KMS-11 (cell line): ENCODE measurements at regions not wholly inside any gene's neighbourhood (a gene's known extent, or its start where the extent isn't known, plus 50 kb on each side); places are given as distances from the start of the nearest gene placed in this dataset.

Experiments used
- H2AFZ ChIP-seq: fragments of 200-600 bp; sonication (generic); 2 replicates; pipeline ENCODE4 v1.6.1; 2016; ENCODE audit warnings: antibody characterized with exemption, mixed run types, low read depth
- H3K27ac ChIP-seq: fragments of 200-600 bp; sonication (generic); 2 replicates; pipeline ENCODE4 v1.6.1; 2016; ENCODE audit warnings: mild to moderate bottlenecking, mixed run types
- H3K27me3 ChIP-seq: fragments of 200-600 bp; sonication (generic); 2 replicates; pipeline ENCODE4 v1.6.1; 2017; ENCODE audit warnings: mild to moderate bottlenecking, low read depth, mixed run types, moderate library complexity; ENCODE audit not compliant: insufficient read depth
- H3K36me3 ChIP-seq: fragments of 200-600 bp; sonication (generic); 2 replicates; pipeline ENCODE4 v1.6.1; 2017; ENCODE audit warnings: mild to moderate bottlenecking, mixed run types; ENCODE audit not compliant: insufficient read depth
- H3K4me1 ChIP-seq: fragments of 200-600 bp; sonication (generic); 2 replicates; pipeline ENCODE4 v1.6.1; 2016; ENCODE audit warnings: mild to moderate bottlenecking, low read depth, mixed run types; ENCODE audit not compliant: poor library complexity, severe bottlenecking
- H3K4me2 ChIP-seq: fragments of 200-600 bp; sonication (generic); 2 replicates; pipeline ENCODE4 v1.7.0; 2016; ENCODE audit warnings: mild to moderate bottlenecking, mixed run types
- H3K4me3 ChIP-seq: fragments of 200-600 bp; sonication (generic); IDR thresholded peaks from 2 replicates; pipeline ENCODE4 v1.6.1; 2017; ENCODE audit warnings: low read depth, low read length, mixed read lengths; ENCODE audit not compliant: insufficient read depth
- H3K79me2 ChIP-seq: fragments of 200-600 bp; sonication (generic); 2 replicates; pipeline ENCODE4 v1.6.1; 2016; ENCODE audit warnings: low read depth, mixed run types; ENCODE audit not compliant: insufficient read depth
- H3K9ac ChIP-seq: fragments of 200-600 bp; sonication (generic); 2 replicates; pipeline ENCODE4 v1.6.1; 2016; ENCODE audit warnings: mild to moderate bottlenecking, mixed run types
- H4K20me1 ChIP-seq: fragments of 200-600 bp; sonication (generic); 2 replicates; pipeline ENCODE4 v1.6.1; 2016; ENCODE audit warnings: mild to moderate bottlenecking, mixed run types; ENCODE audit not compliant: insufficient read depth
- CTCF ChIP-seq: fragments of 200-600 bp; sonication (generic); conservative IDR thresholded peaks from 2 replicates; pipeline ENCODE4 v1.6.1; 2017; ENCODE audit warnings: low read depth, mild to moderate bottlenecking, antibody characterized with exemption, low read length, moderate library complexity, mixed read lengths

DNA sequence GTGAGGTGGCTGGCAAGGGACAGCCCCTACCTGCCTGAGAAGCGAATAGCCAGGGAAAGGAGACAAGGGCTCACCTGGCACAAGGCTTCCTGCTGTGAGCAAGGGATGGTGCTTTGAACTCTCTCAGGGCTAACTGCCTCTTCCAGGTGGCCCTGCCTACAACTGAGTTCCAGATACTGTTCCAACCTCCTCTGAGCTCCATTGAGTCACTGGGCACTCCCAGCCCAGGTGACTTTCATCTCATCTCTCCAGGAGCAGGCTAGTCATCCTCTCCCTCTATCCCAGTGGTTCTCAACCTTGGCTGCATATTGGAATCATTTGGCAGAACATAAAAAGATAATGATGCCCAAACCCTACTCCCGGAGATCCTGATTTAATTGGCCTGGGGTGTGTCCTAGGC, 374.0 kb upstream of the ZFP64 start:
- H3K4me2 ChIP-seq = no peak overlapping the region
- no peaks in the 10 kb centered on the region for H3K4me1 ChIP-seq
- no peak for TF ChIP-seq CTCF
- no peaks in the 10 kb centered on the region for H3K36me3 ChIP-seq
- H3K4me3 ChIP-seq = no peak overlapping the region
- no peaks in the 10 kb centered on the region for H4K20me1 ChIP-seq
- H2AFZ ChIP-seq = no peak overlapping the region
- no peak overlapping the region for H3K9ac ChIP-seq
- H3K27ac ChIP-seq = no peak overlapping the region
- H3K27me3 ChIP-seq = no peaks in the 10 kb centered on the region
- no peaks in the 10 kb centered on the region for H3K79me2 ChIP-seq

DNA sequence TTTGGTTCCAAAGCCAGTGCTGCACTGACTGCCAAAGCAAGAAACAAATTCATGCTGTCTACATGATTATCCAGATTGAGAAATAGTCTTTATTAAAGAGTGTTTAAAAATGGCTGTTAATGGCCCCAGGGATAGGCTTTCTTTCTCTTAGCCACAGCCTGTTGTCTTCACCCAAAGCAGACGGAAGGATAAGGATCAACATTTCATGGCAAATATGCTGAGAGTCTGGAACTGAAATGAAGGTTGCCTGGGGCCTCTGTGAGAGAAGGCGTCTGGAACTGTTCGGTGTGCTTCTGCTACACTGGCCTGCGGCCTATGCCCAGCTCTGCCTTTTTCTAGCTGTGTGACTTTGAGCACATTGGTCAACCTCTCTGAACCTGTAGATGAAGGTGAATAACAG, 373.0 kb upstream of the ZFP64 start:
- H3K4me2 ChIP-seq = no peak overlapping the region
- H3K79me2 ChIP-seq = no peaks in the 10 kb centered on the region
- no peak for TF ChIP-seq CTCF
- H3K4me1 ChIP-seq = no peaks in the 10 kb centered on the region
- no peaks in the 10 kb centered on the region for H3K36me3 ChIP-seq
- no peak overlapping the region for H3K9ac ChIP-seq
- no peak overlapping the region for H3K4me3 ChIP-seq
- no peak overlapping the region for H3K27ac ChIP-seq
- no peaks in the 10 kb centered on the region for H4K20me1 ChIP-seq
- no peaks in the 10 kb centered on the region for H3K27me3 ChIP-seq
- no peak overlapping the region for H2AFZ ChIP-seq

DNA sequence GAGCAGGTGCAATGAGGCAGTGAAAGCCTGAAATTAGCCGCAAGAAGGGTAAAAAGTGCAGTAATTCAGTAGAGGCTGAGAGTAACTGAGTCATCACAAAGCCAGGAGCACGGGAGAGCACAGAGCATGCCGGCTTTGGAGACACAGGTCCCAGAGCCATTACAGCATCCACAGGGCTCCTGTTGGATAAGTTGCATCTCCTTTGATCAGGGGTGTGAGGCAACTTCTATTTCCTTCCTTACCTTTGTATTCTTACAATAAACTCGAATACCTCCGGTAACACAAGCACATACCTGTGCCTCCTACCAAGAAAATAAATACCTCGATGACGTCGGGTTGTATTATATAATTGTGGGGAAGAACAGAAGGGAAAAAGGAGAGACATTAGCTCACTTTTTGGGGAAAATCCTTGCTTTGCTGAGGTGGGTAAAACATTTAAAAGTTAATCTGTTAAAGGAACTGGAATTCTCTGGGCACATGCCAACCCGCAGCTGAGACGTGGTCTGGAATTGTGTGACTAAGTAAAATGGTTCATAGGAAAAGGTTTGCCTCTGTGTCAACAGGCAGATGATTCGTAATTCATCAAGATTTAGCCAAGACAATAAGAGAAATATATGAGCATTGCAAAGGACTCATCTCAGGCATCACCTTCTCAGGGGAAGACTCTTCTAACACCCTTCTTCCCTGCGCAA, 360.7 kb upstream of the ZFP64 start:
- Histone ChIP-seq H3K4me3 (no peak overlapping the region), H3K36me3 (no peaks in the 10 kb centered on the region), H3K27ac (no peak overlapping the region), H3K9ac (no peak overlapping the region), H3K79me2 (no peaks in the 10 kb centered on the region), H2AFZ (no peak overlapping the region), H3K4me1 (no peaks in the 10 kb centered on the region), H3K27me3 (no peaks in the 10 kb centered on the region), H3K4me2 (no peak overlapping the region), H4K20me1 (no peaks in the 10 kb centered on the region)
- no peak for TF ChIP-seq CTCF

DNA sequence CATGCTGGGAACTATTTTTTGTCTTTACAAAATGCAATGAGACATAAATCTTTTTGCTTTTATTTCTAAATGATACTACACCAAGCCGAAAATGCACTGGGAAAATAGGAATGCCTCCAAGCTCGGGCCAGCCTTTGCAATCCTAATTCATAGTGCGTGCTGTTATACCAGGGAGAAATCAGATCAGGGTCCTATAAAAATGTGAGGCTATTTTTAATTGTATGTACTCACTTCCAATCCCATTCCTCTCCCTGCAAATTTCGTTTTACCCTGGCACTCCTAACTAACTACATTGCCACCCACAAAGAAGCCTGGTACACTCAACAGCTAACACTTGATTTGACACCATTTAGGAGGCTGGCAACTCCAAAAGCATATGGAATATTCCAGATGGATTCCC, 350.6 kb upstream of the ZFP64 start:
- Histone ChIP-seq H3K27me3 (no peaks in the 10 kb centered on the region), H2AFZ (no peak overlapping the region), H3K9ac (no peak overlapping the region), H3K4me3 (no peak overlapping the region), H3K36me3 (no peaks in the 10 kb centered on the region), H3K4me2 (no peak overlapping the region), H4K20me1 (no peaks in the 10 kb centered on the region), H3K79me2 (no peaks in the 10 kb centered on the region), H3K27ac (no peak overlapping the region), H3K4me1 (no peaks in the 10 kb centered on the region)
- no peak for TF ChIP-seq CTCF
